PFSK-1 (cell line): ENCODE measurements at regions not wholly inside any gene's neighbourhood (a gene's known extent, or its start where the extent isn't known, plus 50 kb on each side); places are given as distances from the start of the nearest gene placed in this dataset.

Experiments used
- FOXP2 ChIP-seq: optimal IDR thresholded peaks from 2 replicates; pipeline ENCODE3; 2011; ENCODE audit warnings: borderline replicate concordance, control low read depth, inconsistent platforms; ENCODE audit not compliant: insufficient read depth; ENCODE audit errors: extremely low read length, extremely low read depth
- POLR2AphosphoS5 ChIP-seq: IDR thresholded peaks from 2 replicates; pipeline ENCODE4 v1.6.1; 2012; ENCODE audit warnings: low read depth, mild to moderate bottlenecking, control low read depth, low read length, moderate library complexity
- SIN3A ChIP-seq: IDR thresholded peaks from 2 replicates; pipeline ENCODE4 v1.6.1; 2012; ENCODE audit warnings: mild to moderate bottlenecking, low read length, moderate library complexity, borderline replicate concordance; ENCODE audit not compliant: insufficient read depth
- TAF1 ChIP-seq: IDR thresholded peaks from 2 replicates; pipeline ENCODE4 v1.6.1; 2012; ENCODE audit warnings: low read length, control low read depth, borderline replicate concordance; ENCODE audit not compliant: insufficient read depth
- TF ChIP-seq, protein P1 (sequence below), 2 experiments: IDR thresholded peaks; 2 replicates each; pipeline versions ENCODE4 v1.6.1 to v1.8.0; 2011 to 2012; ENCODE audit warnings: low read depth in 2 of 2, low read length in 2 of 2, control low read depth in 1 of 2, inconsistent platforms in 1 of 2, mild to moderate bottlenecking in 1 of 2, moderate library complexity in 1 of 2; ENCODE audit not compliant: insufficient read depth in 1 of 2

DNA sequence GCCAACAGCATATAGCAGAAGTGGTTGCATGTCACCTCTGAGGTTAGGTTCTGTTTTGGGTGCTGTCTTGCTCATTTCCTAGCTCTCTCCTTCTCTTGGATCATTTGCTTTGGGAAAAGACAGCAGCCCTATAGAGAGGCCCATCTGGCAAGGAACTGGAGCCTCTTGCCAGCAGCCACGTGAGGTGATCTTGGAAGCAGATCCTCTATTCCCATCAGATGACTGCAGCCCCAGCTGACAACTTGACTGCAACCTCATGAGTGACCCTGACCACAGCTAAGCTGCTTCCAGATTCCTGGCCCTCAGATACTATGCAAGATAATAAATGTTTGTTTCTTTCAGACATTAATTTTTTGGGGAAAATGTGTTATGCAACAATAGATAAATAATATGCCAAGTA is 213.3 kb upstream of the HS3ST4 start:
- TF ChIP-seq, protein P1, sequence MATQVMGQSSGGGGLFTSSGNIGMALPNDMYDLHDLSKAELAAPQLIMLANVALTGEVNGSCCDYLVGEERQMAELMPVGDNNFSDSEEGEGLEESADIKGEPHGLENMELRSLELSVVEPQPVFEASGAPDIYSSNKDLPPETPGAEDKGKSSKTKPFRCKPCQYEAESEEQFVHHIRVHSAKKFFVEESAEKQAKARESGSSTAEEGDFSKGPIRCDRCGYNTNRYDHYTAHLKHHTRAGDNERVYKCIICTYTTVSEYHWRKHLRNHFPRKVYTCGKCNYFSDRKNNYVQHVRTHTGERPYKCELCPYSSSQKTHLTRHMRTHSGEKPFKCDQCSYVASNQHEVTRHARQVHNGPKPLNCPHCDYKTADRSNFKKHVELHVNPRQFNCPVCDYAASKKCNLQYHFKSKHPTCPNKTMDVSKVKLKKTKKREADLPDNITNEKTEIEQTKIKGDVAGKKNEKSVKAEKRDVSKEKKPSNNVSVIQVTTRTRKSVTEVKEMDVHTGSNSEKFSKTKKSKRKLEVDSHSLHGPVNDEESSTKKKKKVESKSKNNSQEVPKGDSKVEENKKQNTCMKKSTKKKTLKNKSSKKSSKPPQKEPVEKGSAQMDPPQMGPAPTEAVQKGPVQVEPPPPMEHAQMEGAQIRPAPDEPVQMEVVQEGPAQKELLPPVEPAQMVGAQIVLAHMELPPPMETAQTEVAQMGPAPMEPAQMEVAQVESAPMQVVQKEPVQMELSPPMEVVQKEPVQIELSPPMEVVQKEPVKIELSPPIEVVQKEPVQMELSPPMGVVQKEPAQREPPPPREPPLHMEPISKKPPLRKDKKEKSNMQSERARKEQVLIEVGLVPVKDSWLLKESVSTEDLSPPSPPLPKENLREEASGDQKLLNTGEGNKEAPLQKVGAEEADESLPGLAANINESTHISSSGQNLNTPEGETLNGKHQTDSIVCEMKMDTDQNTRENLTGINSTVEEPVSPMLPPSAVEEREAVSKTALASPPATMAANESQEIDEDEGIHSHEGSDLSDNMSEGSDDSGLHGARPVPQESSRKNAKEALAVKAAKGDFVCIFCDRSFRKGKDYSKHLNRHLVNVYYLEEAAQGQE (IDR thresholded peaks at IDR 0.05; ENCODE audit: insufficient read depth in 1 of 2, low read depth in 2 of 2, low read length in 2 of 2), result no peak
- no peak for TF ChIP-seq TAF1
- no peak for TF ChIP-seq POLR2AphosphoS5
- TF ChIP-seq SIN3A, result no peak
- no peak for TF ChIP-seq FOXP2
